ENCODE measurements at regions not wholly inside any gene's neighbourhood (a gene's known extent, or its start where the extent isn't known, plus 50 kb on each side); places are given as distances from the start of the nearest gene placed in this dataset.

- TF ChIP-seq CTCF (IDR thresholded peaks at IDR 0.05; ENCODE audit: low read depth, low read length): no peak
- TF ChIP-seq MAX (IDR thresholded peaks at IDR 0.05; ENCODE audit: low read depth, low read length): no peak
Measured at GRCh38 chr1:192958350-192958749, 100.8 kb downstream of the UCHL5 start.
